GM18517 (cell line): ENCODE measurements at regions not wholly inside any gene's neighbourhood (a gene's known extent, or its start where the extent isn't known, plus 50 kb on each side); places are given as distances from the start of the nearest gene placed in this dataset.
"Not testable (repeated sequence)": the region's sequence is repeated elsewhere in the genome, so short reads cannot be mapped to it uniquely, and the experiment has no call there.

ENCODE experiments used
- ATAC-seq: cut with Tn5 transposase; IDR thresholded peaks from one replicate; pipeline ENCODE4 v1.9.1; 2021; ENCODE audit warnings: mild to moderate bottlenecking, moderate library complexity; ENCODE audit not compliant: unreplicated experiment

GRCh38 chr7:68748934-68749900 is 849.1 kb upstream of the AUTS2 start:
- ATAC-seq = no peak

DNA sequence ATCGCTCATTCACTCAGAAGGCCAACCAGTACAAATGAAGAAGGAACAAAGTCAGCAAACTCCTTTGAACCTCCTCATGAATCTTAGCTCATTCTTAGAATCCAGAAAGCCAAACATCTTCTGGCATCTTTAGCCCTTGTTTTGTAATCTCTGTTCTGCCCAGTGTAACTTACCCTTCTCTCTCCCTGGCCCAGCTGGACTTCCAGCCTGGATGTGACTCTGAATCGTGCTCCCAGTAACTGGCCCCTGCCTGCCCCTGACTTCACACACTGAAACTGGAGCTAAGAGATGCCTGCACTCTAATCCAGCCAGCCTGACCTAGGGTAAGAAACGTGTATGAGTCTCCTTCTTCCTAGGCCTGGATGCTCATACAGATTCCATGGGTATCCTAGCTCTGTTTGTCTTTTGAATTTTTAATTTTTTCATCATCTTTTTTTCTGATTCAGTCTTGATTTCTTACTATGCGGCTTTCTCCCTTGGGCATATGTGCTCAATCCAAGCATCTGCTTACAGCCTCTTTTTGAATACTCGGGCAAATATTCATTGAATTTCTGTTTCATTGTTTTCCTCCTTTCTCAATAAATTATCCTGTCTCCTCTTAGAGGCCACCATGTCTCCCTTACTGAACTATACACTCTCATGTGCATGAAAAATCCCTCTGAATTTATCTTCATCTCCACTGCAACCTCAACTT is 845.6 kb upstream of the AUTS2 start:
- ATAC-seq = no peak

- ATAC-seq = no peak
Observed at GRCh38 chr7:68754414-68754813, 843.9 kb upstream of the AUTS2 start.

GRCh38 chr7:68756986-68757495 is 841.2 kb upstream of the AUTS2 start:
- ATAC-seq = no peak

DNA sequence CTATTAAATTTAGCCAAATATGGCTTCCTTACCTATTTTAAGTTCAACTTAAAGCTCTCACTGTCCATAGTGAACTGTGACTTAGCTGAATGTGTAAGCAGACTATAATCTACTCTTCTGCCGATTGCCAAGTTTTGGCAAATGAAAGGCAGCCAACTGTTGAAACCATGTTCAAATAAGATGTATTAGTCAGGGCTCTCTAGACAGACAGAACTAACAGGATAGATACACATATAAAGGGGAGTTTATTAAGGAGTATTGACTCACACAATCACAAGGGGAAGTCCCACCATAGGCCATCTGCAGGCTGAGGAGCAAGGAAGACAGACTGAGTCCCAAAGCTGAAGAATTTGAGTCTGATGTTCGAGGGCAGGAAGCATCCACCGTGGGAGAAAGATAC is 837.7 kb upstream of the AUTS2 start:
- no peak for ATAC-seq

DNA sequence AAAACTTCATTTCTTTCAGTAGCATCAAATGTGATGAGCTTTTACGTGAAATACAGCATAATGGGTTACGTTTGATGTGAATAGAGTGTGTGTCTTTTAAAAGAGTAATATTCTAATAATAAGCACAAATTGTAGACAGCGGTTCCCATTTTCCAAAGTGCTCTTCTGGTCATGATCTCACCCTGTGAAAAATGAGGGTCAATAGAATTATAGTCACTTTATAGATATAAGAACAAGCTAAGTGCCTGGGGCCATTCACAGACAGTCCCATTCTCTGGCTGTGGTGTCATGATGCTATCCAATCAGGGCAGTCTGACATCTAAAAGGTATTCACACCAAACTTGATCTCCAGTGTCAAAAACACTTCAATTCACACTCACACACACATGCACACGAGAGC is 830.8 kb upstream of the AUTS2 start:
- no peak for ATAC-seq

DNA sequence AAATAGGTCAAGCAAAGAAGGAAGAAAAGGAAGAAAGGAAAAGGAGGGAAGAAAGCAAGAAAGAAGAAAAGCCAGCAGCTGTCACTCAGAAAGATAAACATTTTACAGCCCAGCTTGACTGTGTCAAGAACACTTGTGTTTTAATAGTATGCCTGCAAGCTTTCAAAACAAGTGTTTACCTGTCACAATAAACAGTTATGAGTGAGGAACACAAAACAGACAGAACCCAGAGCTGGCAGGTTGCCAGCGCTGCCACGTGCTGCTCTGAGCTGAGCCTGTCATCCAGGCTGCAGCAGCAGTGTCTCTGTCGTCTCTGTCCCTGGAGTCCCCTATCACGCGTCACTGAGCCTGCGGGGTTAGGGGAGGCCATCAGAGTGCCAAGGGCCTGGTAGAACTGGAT is 827.6 kb upstream of the AUTS2 start:
- ATAC-seq = no peak

DNA sequence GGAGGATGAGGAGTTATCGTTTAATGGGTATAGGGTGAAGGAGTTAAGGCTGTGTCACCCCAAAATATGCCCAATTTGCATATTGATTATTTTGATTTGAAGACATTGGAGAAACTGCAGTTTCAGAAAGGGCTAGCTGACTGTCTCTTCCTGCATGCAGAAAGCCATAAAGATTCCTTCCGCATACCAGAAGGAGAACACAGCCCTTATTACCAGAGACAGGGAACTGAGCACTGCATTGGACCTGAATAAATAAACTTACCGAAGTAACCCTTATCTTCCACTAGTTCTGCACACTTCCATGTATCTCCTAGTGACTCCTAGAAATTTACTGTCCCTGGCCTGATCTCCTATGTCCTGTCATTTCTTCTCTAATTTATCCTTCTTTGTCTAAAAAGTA is 821.9 kb upstream of the AUTS2 start:
- ATAC-seq = no peak

- no peak for ATAC-seq
Observed at GRCh38 chr7:68783684-68784083, 814.6 kb upstream of the AUTS2 start.

- ATAC-seq = no peak
Observed at GRCh38 chr7:68785036-68785435, 813.2 kb upstream of the AUTS2 start.

DNA sequence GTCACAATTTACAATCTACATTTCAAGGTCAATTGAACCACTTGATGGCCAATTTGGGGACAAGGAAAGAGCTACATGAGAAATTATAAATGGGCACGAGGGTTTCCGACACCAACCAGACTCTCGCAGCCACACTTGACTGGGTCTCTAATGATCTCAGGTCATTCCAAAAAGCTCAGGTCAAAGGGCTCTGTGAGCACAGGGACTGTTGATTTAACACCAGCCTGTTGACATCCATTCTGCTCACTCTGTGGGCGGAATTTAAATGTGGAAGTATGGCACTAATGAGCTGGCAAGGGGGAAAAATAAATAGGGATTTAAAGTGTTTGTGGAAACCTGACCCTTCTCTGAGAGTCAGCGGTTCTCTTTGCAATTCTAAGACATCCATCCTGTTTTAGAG is 810.7 kb upstream of the AUTS2 start:
- ATAC-seq = no peak

DNA sequence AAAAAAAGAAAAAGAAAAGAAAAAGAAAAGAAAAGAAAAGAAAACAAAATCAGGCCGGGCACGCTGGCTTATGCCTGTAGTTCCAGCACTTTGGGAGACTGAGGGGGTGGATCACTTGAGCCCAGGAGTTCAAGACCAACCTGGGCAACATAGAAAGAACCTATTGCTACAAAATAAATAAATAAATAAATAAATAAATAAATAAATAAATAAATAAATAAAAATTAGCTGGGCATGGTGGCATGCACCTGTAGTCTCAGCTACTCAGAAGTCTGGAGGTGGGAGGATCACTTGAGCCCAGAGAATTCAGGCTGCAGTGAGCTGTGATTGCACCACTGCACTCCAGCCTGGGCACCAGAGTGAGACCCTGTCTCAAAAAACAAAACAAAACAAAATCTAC is 809.7 kb upstream of the AUTS2 start:
- ATAC-seq = not testable (repeated sequence)

- no peak for ATAC-seq
Observed at GRCh38 chr7:68789597-68789996, 808.7 kb upstream of the AUTS2 start.

- no peak for ATAC-seq
Observed at GRCh38 chr7:68792351-68792750, 805.9 kb upstream of the AUTS2 start.

- ATAC-seq = no peak
Observed at GRCh38 chr7:68793513-68793912, 804.8 kb upstream of the AUTS2 start.

DNA sequence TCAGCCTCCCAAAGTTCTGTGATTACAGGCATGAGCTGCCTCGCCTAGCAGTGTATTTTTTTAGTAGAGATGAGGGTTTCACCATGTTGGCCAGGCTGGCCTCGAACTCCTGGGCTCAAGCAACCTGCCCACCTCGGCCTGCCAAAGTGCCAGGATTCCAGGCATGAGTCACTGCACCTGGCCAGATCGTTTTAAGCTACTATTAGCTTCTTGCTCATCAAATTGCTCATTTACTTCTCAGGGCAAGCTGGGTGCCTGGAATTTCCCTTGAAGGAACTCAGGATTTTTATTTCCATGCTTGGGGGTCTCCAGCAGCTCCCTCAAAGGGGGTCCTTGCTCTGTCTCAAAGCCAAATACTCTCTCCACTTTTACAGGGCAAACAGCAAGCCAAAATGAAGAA is 798.0 kb upstream of the AUTS2 start:
- no peak for ATAC-seq

- no peak for ATAC-seq
Observed at GRCh38 chr7:68805159-68805558, 793.1 kb upstream of the AUTS2 start.

DNA sequence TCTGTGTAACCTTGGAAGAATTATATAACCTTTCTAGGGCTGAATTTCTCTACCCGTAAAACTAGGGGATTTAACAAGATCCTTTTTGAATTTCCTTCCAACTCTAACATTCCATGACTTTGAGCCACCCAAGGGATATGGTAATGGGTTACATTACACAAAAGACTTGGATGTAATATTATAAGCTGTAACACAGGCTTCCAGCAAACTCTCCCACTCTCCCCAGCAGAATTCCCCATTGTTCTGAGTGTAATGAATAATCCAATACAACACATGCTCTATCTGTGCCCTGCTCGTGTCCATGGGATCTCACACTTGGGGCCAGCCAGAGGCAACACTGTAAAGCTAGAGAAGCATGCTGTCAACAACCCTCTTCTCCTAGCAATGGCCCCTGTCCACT is 790.6 kb upstream of the AUTS2 start:
- ATAC-seq = no peak

- ATAC-seq = no peak
Observed at GRCh38 chr7:68813551-68814080, 784.7 kb upstream of the AUTS2 start.

DNA sequence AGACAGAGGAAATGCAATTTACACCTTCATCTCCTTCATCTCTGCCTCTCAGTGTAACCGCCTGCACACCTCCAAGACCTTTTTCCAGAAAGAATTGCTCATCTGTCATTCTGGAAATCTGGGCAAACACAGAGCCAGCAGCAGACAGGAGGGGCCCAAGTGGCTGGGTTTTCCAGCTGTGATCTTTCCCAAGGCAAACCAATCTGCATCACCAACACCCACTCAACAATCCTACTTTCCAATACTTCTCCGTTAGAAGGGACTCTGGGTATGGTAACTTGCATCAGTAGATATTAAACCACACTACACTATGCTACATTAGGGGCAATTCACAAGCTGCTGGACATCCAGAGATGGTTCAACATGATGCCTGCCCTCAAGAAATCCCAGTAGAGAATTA is 781.8 kb upstream of the AUTS2 start:
- ATAC-seq = no peak

GRCh38 chr7:68820321-68820720 is 778.0 kb upstream of the AUTS2 start:
- ATAC-seq = no peak

DNA sequence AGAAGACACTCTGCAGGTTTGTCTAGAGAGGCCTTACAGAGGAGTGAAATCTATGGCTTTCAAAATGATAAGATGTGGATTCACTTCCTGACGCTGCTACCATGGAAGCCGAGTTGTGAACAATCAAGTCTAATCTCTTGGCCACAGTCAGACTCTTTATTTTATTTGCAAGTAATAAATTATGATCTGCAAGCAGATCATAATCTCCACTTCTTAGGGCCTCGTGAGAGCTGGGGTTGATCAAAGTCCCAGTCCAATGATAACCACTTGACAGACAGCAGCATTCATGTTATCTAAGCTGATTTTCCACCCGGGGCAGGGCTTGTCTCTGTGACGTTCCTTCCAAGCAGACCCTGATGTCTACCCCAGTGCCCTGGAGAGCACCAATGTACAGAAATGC is 776.4 kb upstream of the AUTS2 start:
- no peak for ATAC-seq
